GM12878 (cell line): ENCODE measurements at regions not wholly inside any gene's neighbourhood (a gene's known extent, or its start where the extent isn't known, plus 50 kb on each side); places are given as distances from the start of the nearest gene placed in this dataset.

Experiments used
- ATAC-seq: fragments of 200-7000 bp; cut with Tn5 transposase; 3 replicates; pipeline ENCODE4 v1.9.1; 2020; ENCODE audit warnings: mild to moderate bottlenecking, moderate library complexity
- BruUV-seq: library from RNA; stranded (reverse); fragments of 400-500 nt; replicated peaks from 2 replicates; lab custom pipeline; 2021; lab: Mats Ljungman, UMichigan
- CTCF ChIA-PET: fragments of 300-600 bp; sonication (Branson Sonifier 250); formaldehyde crosslinking; extraction: SDS; loops from one replicate; lab custom pipeline; 2021; ENCODE audit warnings: inconsistent platforms; lab: Yijun Ruan, JAX
- POLR2A ChIA-PET: fragments of 350-600 bp; formaldehyde crosslinking; extraction: SDS; loops from one replicate; lab custom pipeline; 2021; ENCODE audit warnings: inconsistent platforms; lab: Charles Lee
- RAD21 ChIA-PET: fragments of 300-600 bp; sonication (Branson Sonifier 250); formaldehyde crosslinking; loops from one replicate; lab custom pipeline; 2023; ENCODE audit warnings: antibody characterized with exemption; ENCODE audit not compliant: unreplicated experiment; lab: Charles Lee
- SMC1A ChIA-PET: fragments of 300-600 bp; sonication (Branson Sonifier 250); formaldehyde crosslinking; loops from one replicate; lab custom pipeline; 2023; ENCODE audit not compliant: unreplicated experiment, uncharacterized antibody; lab: Charles Lee
- DNase-seq: peaks from one replicate; pipeline ENCODE4 v3.0.0-alpha.2; 2011; ENCODE audit warnings: low read depth, low spot score
- FAIRE-seq: peaks from 3 replicates; lab custom pipeline; 2011; peaks lifted over from hg19 to GRCh38; lab: Jason Lieb, UNC
- H2AFZ ChIP-seq: 2 replicates; pipeline ENCODE4 v1.6.0; 2011; ENCODE audit warnings: low read depth, low read length, control low read depth; ENCODE audit not compliant: control insufficient read depth
- H3K27ac ChIP-seq: 2 replicates; pipeline ENCODE4 v1.5.1; 2011; ENCODE audit warnings: control low read depth; ENCODE audit not compliant: control insufficient read depth, insufficient read depth
- H3K27me3 ChIP-seq, 2 experiments: replicated peaks in 1 of 2; 2 replicates each; pipeline versions ENCODE4 v1.6.0 to v1.6.1; 2011; ENCODE audit warnings: low read length in 1 of 2; ENCODE audit not compliant: control insufficient read depth in 2 of 2, insufficient read depth in 2 of 2
- H3K36me3 ChIP-seq, 2 experiments: 2 replicates each; pipeline ENCODE4 v1.5.1; 2011; ENCODE audit warnings: low read length in 1 of 2; ENCODE audit not compliant: control insufficient read depth in 2 of 2, insufficient read depth in 2 of 2
- H3K4me1 ChIP-seq: 2 replicates; pipeline ENCODE4 v1.6.1; 2011; ENCODE audit warnings: mild to moderate bottlenecking, low read length, moderate library complexity, mixed read lengths; ENCODE audit not compliant: control insufficient read depth, insufficient read depth
- H3K4me2 ChIP-seq: 2 replicates; pipeline ENCODE4 v1.6.0; 2011; ENCODE audit warnings: control low read depth; ENCODE audit not compliant: control insufficient read depth, insufficient read depth
- H3K4me3 ChIP-seq: fragments of 200-600 bp; sonication (generic); 2 replicates; pipeline ENCODE4 v1.5.1; 2016
- H3K79me2 ChIP-seq: 2 replicates; pipeline ENCODE4 v1.6.0; 2011; ENCODE audit warnings: low read length; ENCODE audit not compliant: control insufficient read depth, insufficient read depth
- H3K9ac ChIP-seq: 2 replicates; pipeline ENCODE4 v1.8.0; 2011; ENCODE audit warnings: low read length, control low read depth, mixed read lengths; ENCODE audit not compliant: control insufficient read depth, insufficient read depth
- H3K9me3 ChIP-seq: replicated peaks from 3 replicates; pipeline ENCODE4 v1.5.1; 2011; ENCODE audit warnings: mild to moderate bottlenecking, low read length; ENCODE audit not compliant: control insufficient read depth, insufficient read depth
- H4K20me1 ChIP-seq: 2 replicates; pipeline ENCODE4 v1.6.0; 2011; ENCODE audit not compliant: control insufficient read depth, insufficient read depth
- ATF7 ChIP-seq: fragments of 450-650 bp; IDR thresholded peaks from 2 replicates; pipeline ENCODE4 v1.6.1; 2016; ENCODE audit warnings: low read depth, mild to moderate bottlenecking
- BCL11A ChIP-seq: IDR thresholded peaks from 2 replicates; pipeline ENCODE4 v1.6.1; 2011; ENCODE audit warnings: low read depth, low read length
- EP300 ChIP-seq, 2 experiments: fragments of 150-350 bp in 1 of 2; IDR thresholded peaks; 2 replicates each; pipeline ENCODE4 v1.6.1; 2011 to 2012; ENCODE audit warnings: low read depth in 2 of 2, low read length in 2 of 2, borderline replicate concordance in 1 of 2, improper control_type of control experiment in 1 of 2, inconsistent platforms in 1 of 2; ENCODE audit not compliant: control insufficient read depth in 1 of 2
- FOXM1 ChIP-seq: IDR thresholded peaks from 2 replicates; pipeline ENCODE4 v1.6.1; 2012; ENCODE audit warnings: low read depth, mild to moderate bottlenecking, inconsistent platforms, low read length, moderate library complexity
- JUNB ChIP-seq: IDR thresholded peaks from 2 replicates; pipeline ENCODE4 v1.6.1; 2016; ENCODE audit warnings: antibody characterized with exemption, mild to moderate bottlenecking
- NFXL1 ChIP-seq: fragments of 450-650 bp; IDR thresholded peaks from 2 replicates; pipeline ENCODE4 v1.6.1; 2017; ENCODE audit warnings: antibody characterized with exemption, mild to moderate bottlenecking, borderline replicate concordance
- NR2F1 ChIP-seq: fragments of 450-650 bp; conservative IDR thresholded peaks from 2 replicates; pipeline ENCODE4 v1.6.1; 2017; ENCODE audit warnings: mild to moderate bottlenecking
- NRF1 ChIP-seq: conservative IDR thresholded peaks from 2 replicates; pipeline ENCODE4 v1.6.1; 2011; ENCODE audit warnings: mild to moderate bottlenecking, low read depth, low read length, improper control_type of control experiment
- POU2F2 ChIP-seq: IDR thresholded peaks from 3 replicates; pipeline ENCODE4 v1.6.1; 2011; ENCODE audit warnings: low read depth, mild to moderate bottlenecking, low read length, borderline replicate concordance
- RELA ChIP-seq: fragments of 450-650 bp; IDR thresholded peaks from 2 replicates; pipeline ENCODE4 v1.8.0; 2014; ENCODE audit warnings: borderline replicate concordance; ENCODE audit not compliant: partially characterized antibody
- RUNX3 ChIP-seq: IDR thresholded peaks from 2 replicates; pipeline ENCODE4 v1.6.1; 2012; ENCODE audit warnings: low read length, inconsistent platforms
- SMAD5 ChIP-seq: IDR thresholded peaks from 2 replicates; pipeline ENCODE4 v1.6.1; 2016; ENCODE audit warnings: antibody characterized with exemption, low read depth
- SMC3 ChIP-seq: IDR thresholded peaks from 2 replicates; pipeline ENCODE4 v1.6.1; 2011; ENCODE audit warnings: low read length, improper control_type of control experiment, borderline replicate concordance
- SREBF1 ChIP-seq: IDR thresholded peaks from 2 replicates; pipeline ENCODE4 v1.6.1; 2012; ENCODE audit warnings: mild to moderate bottlenecking, low read length
- ZNF217 ChIP-seq: fragments of 450-650 bp; IDR thresholded peaks from 2 replicates; pipeline ENCODE4 v1.6.1; 2017; ENCODE audit warnings: antibody characterized with exemption, mild to moderate bottlenecking
- WGBS: methylation state at CpG from one replicate; pipeline ENCODE4 v1.1.6; 2016; ENCODE audit warnings: low lambda C conversion rate; ENCODE audit not compliant: insufficient replicate concordance, insufficient coverage; ENCODE audit errors: missing lambda C conversion rate; 5-methylcytosine and 5-hydroxymethylcytosine counted together
- in situ Hi-C: fragments of 300-500 bp; cut with MboI; formaldehyde crosslinking; loops from 9 replicates; pipeline ENCODE4 v1.14.3; 2018; ENCODE audit warnings: mixed read lengths
- intact Hi-C: fragments of 100-400 bp; cut with micrococcal nuclease; formaldehyde crosslinking; loops from one replicate; pipeline ENCODE4 v1.14.2; 2022; ENCODE audit not compliant: unreplicated experiment
- TF ChIP-seq, protein P1 (sequence below): IDR thresholded peaks from 2 replicates; pipeline ENCODE4 v1.6.1; 2012; ENCODE audit warnings: low read length, inconsistent platforms
- TF ChIP-seq, protein P2 (sequence below): fragments of 450-650 bp; IDR thresholded peaks from 2 replicates; pipeline ENCODE4 v1.6.1; 2017; ENCODE audit warnings: low read depth, mild to moderate bottlenecking, moderate library complexity
- TF ChIP-seq, protein P3 (sequence below): fragments of 450-650 bp; formaldehyde crosslinking; IDR thresholded peaks from 2 replicates; pipeline ENCODE4 v1.4.0; 2022; ENCODE audit warnings: mild to moderate bottlenecking, moderate library complexity

DNA sequence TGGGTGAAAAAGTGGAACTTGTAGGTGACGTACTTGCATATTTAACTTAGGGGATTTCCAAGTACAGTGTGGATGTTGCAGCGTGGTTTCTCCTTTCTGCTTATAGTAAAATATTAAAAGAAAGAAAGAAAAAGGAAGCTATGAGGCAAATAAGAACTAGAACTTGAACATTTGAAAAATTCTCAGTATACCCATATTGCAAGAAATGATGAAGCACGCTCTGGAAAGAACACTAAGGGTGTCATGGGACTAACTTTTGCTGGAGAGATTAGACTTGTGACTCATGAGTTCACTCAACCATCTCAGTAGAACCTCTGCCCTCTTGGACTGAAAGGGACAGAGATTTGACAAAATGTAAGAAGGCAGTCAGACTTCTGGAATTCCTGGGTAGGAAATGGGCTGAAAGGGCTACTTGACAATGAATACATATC is 704.5 kb upstream of the ADGRL4 start:
- intact Hi-C loops, result no loop called here
- 3% methylated on average over 3 of the region's 3 CpGs for WGBS
- CTCF ChIA-PET, result interaction anchor here (1.3 to 1.4 kb wide), 2 partner anchors 14 to 18 kb away, joined by 3 to 6 read pairs; no protein-coding TSS in a partner anchor
- POLR2A ChIA-PET, result no interaction called here
- ATAC-seq (peak; percentile 95), FAIRE-seq (no peak), DNase-seq (peak; percentile 48)
- in situ Hi-C loops, result no loop called here
- Histone ChIP-seq H3K4me1 (peaks cover 13% of the 10 kb centered on the region), H3K9ac (no peak overlapping the region), H3K9me3 (no peaks in the 10 kb centered on the region; the same call in 2 of the 3 replicates), H2AFZ (no peak overlapping the region; the same call in 1 of the 2 replicates), H3K4me2 (peak overlapping the region; percentile 71), H3K27ac (no peak overlapping the region), H3K27me3 (no peaks in the 10 kb centered on the region), H3K4me3 (no peak overlapping the region), H3K79me2 (no peaks in the 10 kb centered on the region), H4K20me1 (no peaks in the 10 kb centered on the region), H3K36me3 (no peaks in the 10 kb centered on the region)
- RAD21 ChIA-PET, result no interaction called here
- TF ChIP-seq, protein P1, sequence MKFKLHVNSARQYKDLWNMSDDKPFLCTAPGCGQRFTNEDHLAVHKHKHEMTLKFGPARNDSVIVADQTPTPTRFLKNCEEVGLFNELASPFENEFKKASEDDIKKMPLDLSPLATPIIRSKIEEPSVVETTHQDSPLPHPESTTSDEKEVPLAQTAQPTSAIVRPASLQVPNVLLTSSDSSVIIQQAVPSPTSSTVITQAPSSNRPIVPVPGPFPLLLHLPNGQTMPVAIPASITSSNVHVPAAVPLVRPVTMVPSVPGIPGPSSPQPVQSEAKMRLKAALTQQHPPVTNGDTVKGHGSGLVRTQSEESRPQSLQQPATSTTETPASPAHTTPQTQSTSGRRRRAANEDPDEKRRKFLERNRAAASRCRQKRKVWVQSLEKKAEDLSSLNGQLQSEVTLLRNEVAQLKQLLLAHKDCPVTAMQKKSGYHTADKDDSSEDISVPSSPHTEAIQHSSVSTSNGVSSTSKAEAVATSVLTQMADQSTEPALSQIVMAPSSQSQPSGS, result peak; percentile 75
- 0 out of 4 replicates have a peak, but pooled peaks of 1 of the 2 experiments have one; percentile 12 for TF ChIP-seq EP300 (IDR thresholded peaks at IDR 0.05; ENCODE audit: borderline replicate concordance in 1 of 2, control insufficient read depth in 1 of 2, low read depth in 2 of 2, low read length in 2 of 2)
- peak; percentile 97 for TF ChIP-seq ZNF217
- TF ChIP-seq JUNB, result peak; percentile 53
- no peak for TF ChIP-seq BCL11A
- TF ChIP-seq SMAD5, result no peak
- TF ChIP-seq, protein P2, sequence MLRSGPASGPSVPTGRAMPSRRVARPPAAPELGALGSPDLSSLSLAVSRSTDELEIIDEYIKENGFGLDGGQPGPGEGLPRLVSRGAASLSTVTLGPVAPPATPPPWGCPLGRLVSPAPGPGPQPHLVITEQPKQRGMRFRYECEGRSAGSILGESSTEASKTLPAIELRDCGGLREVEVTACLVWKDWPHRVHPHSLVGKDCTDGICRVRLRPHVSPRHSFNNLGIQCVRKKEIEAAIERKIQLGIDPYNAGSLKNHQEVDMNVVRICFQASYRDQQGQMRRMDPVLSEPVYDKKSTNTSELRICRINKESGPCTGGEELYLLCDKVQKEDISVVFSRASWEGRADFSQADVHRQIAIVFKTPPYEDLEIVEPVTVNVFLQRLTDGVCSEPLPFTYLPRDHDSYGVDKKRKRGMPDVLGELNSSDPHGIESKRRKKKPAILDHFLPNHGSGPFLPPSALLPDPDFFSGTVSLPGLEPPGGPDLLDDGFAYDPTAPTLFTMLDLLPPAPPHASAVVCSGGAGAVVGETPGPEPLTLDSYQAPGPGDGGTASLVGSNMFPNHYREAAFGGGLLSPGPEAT, result peak; percentile 76
- peak; percentile 91 for TF ChIP-seq POU2F2
- TF ChIP-seq SREBF1, result peak; percentile 74
- peak; percentile 74 for TF ChIP-seq ATF7
- no peak for TF ChIP-seq NFXL1
- TF ChIP-seq, protein P3, sequence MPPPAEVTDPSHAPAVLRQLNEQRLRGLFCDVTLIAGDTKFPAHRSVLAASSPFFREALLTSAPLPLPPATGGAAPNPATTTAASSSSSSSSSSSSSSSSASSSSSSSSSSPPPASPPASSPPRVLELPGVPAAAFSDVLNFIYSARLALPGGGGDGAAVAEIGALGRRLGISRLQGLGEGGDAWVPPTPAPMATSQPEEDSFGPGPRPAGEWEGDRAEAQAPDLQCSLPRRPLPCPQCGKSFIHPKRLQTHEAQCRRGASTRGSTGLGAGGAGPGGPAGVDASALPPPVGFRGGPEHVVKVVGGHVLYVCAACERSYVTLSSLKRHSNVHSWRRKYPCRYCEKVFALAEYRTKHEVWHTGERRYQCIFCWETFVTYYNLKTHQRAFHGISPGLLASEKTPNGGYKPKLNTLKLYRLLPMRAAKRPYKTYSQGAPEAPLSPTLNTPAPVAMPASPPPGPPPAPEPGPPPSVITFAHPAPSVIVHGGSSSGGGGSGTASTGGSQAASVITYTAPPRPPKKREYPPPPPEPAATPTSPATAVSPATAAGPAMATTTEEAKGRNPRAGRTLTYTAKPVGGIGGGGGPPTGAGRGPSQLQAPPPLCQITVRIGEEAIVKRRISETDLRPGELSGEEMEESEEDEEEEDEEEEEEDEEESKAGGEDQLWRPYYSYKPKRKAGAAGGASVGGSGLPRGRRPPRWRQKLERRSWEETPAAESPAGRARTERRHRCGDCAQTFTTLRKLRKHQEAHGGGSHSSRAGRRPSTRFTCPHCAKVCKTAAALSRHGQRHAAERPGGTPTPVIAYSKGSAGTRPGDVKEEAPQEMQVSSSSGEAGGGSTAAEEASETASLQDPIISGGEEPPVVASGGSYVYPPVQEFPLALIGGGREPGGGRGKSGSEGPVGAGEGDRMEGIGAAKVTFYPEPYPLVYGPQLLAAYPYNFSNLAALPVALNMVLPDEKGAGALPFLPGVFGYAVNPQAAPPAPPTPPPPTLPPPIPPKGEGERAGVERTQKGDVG, result no peak
- TF ChIP-seq RELA, result peak; percentile 52
- peak; percentile 41; the same call in 1 of the 2 replicates for TF ChIP-seq RUNX3
- no peak for TF ChIP-seq FOXM1
- TF ChIP-seq NRF1, result no peak
- TF ChIP-seq NR2F1, result peak; percentile 73
- no peak for TF ChIP-seq SMC3
- no TSS peak for BruUV-seq
- SMC1A ChIA-PET, result no interaction called here
